Stomach (tissue), 8 donors: ENCODE measurements at regions not wholly inside any gene's neighbourhood (a gene's known extent, or its start where the extent isn't known, plus 50 kb on each side); places are given as distances from the start of the nearest gene placed in this dataset.

Experiments used
- DNase-seq, 2 donors: peaks; one replicate each; pipeline versions ENCODE4 v3.0.0 to v3.0.0-alpha.2; 2013 to 2019
- H3K27ac ChIP-seq, 5 donors: fragments of 200-600 bp in 4 of 5; sonication (generic) in 4 of 5; one replicate each; pipeline ENCODE4 v1.5.1; 2013 to 2019; ENCODE audit warnings: mild to moderate bottlenecking in 1 of 5, moderate library complexity in 1 of 5
- H3K27me3 ChIP-seq, 3 donors: fragments of 200-600 bp; sonication (generic); one replicate each; pipeline ENCODE4 v1.5.1; 2017 to 2019; ENCODE audit warnings: mixed run types in 1 of 3
- H3K36me3 ChIP-seq, 4 donors: fragments of 200-600 bp; sonication (generic); 1 replicate in 3 of 4; 2 replicates in 1 of 4; pipeline ENCODE4 v1.5.1; 2016 to 2019
- H3K4me1 ChIP-seq, 4 donors: fragments of 200-600 bp; sonication (generic); one replicate each; pipeline ENCODE4 v1.5.1; 2016 to 2019
- H3K4me3 ChIP-seq, 4 donors: fragments of 200-600 bp; sonication (generic) in 3 of 4; one replicate each; pipeline ENCODE4 v1.5.1; 2016 to 2019; ENCODE audit warnings: mild to moderate bottlenecking in 1 of 4
- H3K9me3 ChIP-seq, 4 donors: fragments of 200-600 bp; sonication (generic); one replicate each; pipeline ENCODE4 v1.5.1; 2016 to 2019
- CTCF ChIP-seq, 7 experiments: fragments of 450-650 bp in 4 of 7; fragments of 200-600 bp in 3 of 7; sonication (generic) in 3 of 7; IDR thresholded peaks; one replicate each; pipeline ENCODE4 v1.5.1; 2016 to 2019; ENCODE audit warnings: antibody characterized with exemption in 7 of 7, control low read depth in 2 of 7, mild to moderate bottlenecking in 1 of 7
- EP300 ChIP-seq: sonication (generic); formaldehyde crosslinking; IDR thresholded peaks from one replicate; pipeline ENCODE4 v1.6.1; 2017; ENCODE audit warnings: antibody characterized with exemption
- POLR2A ChIP-seq, 4 donors: fragments of 450-650 bp; IDR thresholded peaks; one replicate each; pipeline ENCODE4 v1.6.1; 2016; ENCODE audit warnings: antibody characterized with exemption in 4 of 4, control low read depth in 2 of 4, mild to moderate bottlenecking in 1 of 4, moderate library complexity in 1 of 4
- POLR2AphosphoS5 ChIP-seq, 3 donors: sonication (generic); formaldehyde crosslinking; IDR thresholded peaks; one replicate each; pipeline ENCODE4 v1.6.1; 2016; ENCODE audit warnings: antibody characterized with exemption in 3 of 3
- WGBS, 5 donors: extraction: QIAGEN DNeasy Blood & Tissue Kit in 3 of 5; methylation state at CpG; one replicate each; pipeline versions ENCODE4 v1.1.5 to v1.1.7; 2013 to 2018; 5-methylcytosine and 5-hydroxymethylcytosine counted together
- intact Hi-C: fragments of 100-400 bp; cut with DNase I; formaldehyde crosslinking; loops from one replicate; pipeline ENCODE4 v1.15.1; 2023; ENCODE audit warnings: low total_unique reads
- donor health status: healthy with polysubstance abuse.
- donor health status: Bipolar disorder and iron deficiency.
- donor health status: healthy.

GRCh38 chr18:22348521-22349316, 69.0 kb downstream of the CTAGE1 start:
- peak overlapping the region; percentile 40 to 52 (median 49) for H3K4me3 ChIP-seq
- H3K4me1 ChIP-seq: peaks cover 12 to 48% (median 34%) of the 10 kb centered on the region in 4 donors
- peaks cover 4 to 38% (median 9%) of the 10 kb centered on the region in 3 donors for H3K27me3 ChIP-seq
- peak overlapping the region; percentile 25 to 79 (median 75) for H3K27ac ChIP-seq
- H3K36me3 ChIP-seq: no peaks in the 10 kb centered on the region
- no peaks in the 10 kb centered on the region for H3K9me3 ChIP-seq
- TF ChIP-seq CTCF (IDR thresholded peaks at IDR 0.05): no peak
- TF ChIP-seq POLR2AphosphoS5 (IDR thresholded peaks at IDR 0.05): peak in 1 of 3 donors; percentile 21
- TF ChIP-seq POLR2A (IDR thresholded peaks at IDR 0.05): no peak
- WGBS, 5 donors: 2 to 11% (median 4%) methylated on average over 31 to 85 of the region's 85 CpGs
- peak; percentile 60 to 82 for DNase-seq
- intact Hi-C loops: no loop called here

- H3K9me3 ChIP-seq: no peaks in the 10 kb centered on the region
- DNase-seq: peak in 1 of 2 donors; percentile 63
- peak overlapping the region; percentile 40 to 52 (median 49) for H3K4me3 ChIP-seq
- TF ChIP-seq POLR2A (IDR thresholded peaks at IDR 0.05) (no peak), CTCF (IDR thresholded peaks at IDR 0.05) (no peak), POLR2AphosphoS5 (IDR thresholded peaks at IDR 0.05) (no peak), EP300 (no peak)
- WGBS, 5 donors: 14 to 25% (median 16%) methylated on average over 26 of the region's 26 CpGs
- H3K27me3 ChIP-seq: peaks cover 4 to 38% (median 9%) of the 10 kb centered on the region in 3 donors
- H3K4me1 ChIP-seq: peaks cover 14 to 52% (median 35%) of the 10 kb centered on the region in 4 donors
- H3K27ac ChIP-seq: peak overlapping the region; percentile 25 to 79 (median 76)
- intact Hi-C loops: no loop called here
- H3K36me3 ChIP-seq: no peaks in the 10 kb centered on the region
These were observed 69.9 kb downstream of the CTAGE1 start for GRCh38 chr18:22347606-22348511.

- intact Hi-C loops: no loop called here
- WGBS, 5 donors: 15 to 29% (median 20%) methylated on average over 15 of the region's 15 CpGs
- no peaks in the 10 kb centered on the region for H3K9me3 ChIP-seq
- peaks cover 16 to 52% (median 39%) of the 10 kb centered on the region in 4 donors for H3K4me1 ChIP-seq
- no peaks in the 10 kb centered on the region for H3K36me3 ChIP-seq
- TF ChIP-seq CTCF (IDR thresholded peaks at IDR 0.05) (no peak), EP300 (no peak), POLR2AphosphoS5 (IDR thresholded peaks at IDR 0.05) (peak in 2 of 3 donors; percentile 75 to 86)
- H3K27me3 ChIP-seq: peaks cover 4 to 38% (median 9%) of the 10 kb centered on the region in 3 donors
- no peak overlapping the region for H3K4me3 ChIP-seq
- peak; percentile 79 to 81 for DNase-seq
- peak overlapping the region; percentile 55 to 79 (median 76) for H3K27ac ChIP-seq
These were observed 70.6 kb downstream of the CTAGE1 start for GRCh38 chr18:22346953-22347605.
